ENCODE measurements at regions not wholly inside any gene's neighbourhood (a gene's known extent, or its start where the extent isn't known, plus 50 kb on each side); places are given as distances from the start of the nearest gene placed in this dataset.

GRCh38 chr3:101936419-101937356 lies 87.4 kb downstream of the NFKBIZ start (continued):
- TF ChIP-seq E4F1 (IDR thresholded peaks at IDR 0.05; ENCODE audit: borderline replicate concordance, partially characterized antibody) (no peak), HCFC1 (IDR thresholded peaks at IDR 0.05; ENCODE audit: low read length) (no peak), ZBTB33 (IDR thresholded peaks at IDR 0.05) (no peak), E2F4 (IDR thresholded peaks at IDR 0.05; ENCODE audit: low read depth, low read length) (no peak), CHD1 (IDR thresholded peaks at IDR 0.05; ENCODE audit: low read depth, low read length) (no peak), JUND (IDR thresholded peaks at IDR 0.05; ENCODE audit: low read depth, low read length) (peak; percentile 73; the same call in 1 of the 2 replicates), ZNF384 (IDR thresholded peaks at IDR 0.05; ENCODE audit: borderline replicate concordance, low read depth, low read length) (peak; percentile 83), ZNF24 (IDR thresholded peaks at IDR 0.05) (no peak), CBFB (IDR thresholded peaks at IDR 0.05; ENCODE audit: low read depth) (peak; percentile 84), DPF2 (IDR thresholded peaks at IDR 0.05) (peak; percentile 79), STAT1 (conservative IDR thresholded peaks at IDR 0.05) (no peak), JUNB (IDR thresholded peaks at IDR 0.05) (peak; percentile 96), SPI1 (IDR thresholded peaks at IDR 0.05; ENCODE audit: borderline replicate concordance, insufficient read depth, low read depth, low read length) (0 out of 2 replicates have a peak, but pooled peaks have one; percentile 14), CEBPB (IDR thresholded peaks at IDR 0.05; ENCODE audit: borderline replicate concordance in 1 of 2, low read depth in 2 of 2, low read length in 2 of 2) (no peak), IRF4 (IDR thresholded peaks at IDR 0.05; ENCODE audit: low read depth, low read length) (peak; percentile 68; the same call in 1 of the 2 replicates), HDGF (IDR thresholded peaks at IDR 0.05) (0 out of 2 replicates have a peak, but pooled peaks have one; percentile 34), ELK1 (IDR thresholded peaks at IDR 0.05; ENCODE audit: low read depth, low read length) (peak; percentile 91), RFX5 (IDR thresholded peaks at IDR 0.05; ENCODE audit: low read depth, low read length) (no peak), BHLHE40 (IDR thresholded peaks at IDR 0.05; ENCODE audit: borderline replicate concordance in 1 of 2, low read depth in 2 of 2, low read length in 1 of 2) (peak; percentile 42 to 60; a peak in 2 of 4 replicates), RELB (IDR thresholded peaks at IDR 0.05; ENCODE audit: low read depth) (peak; percentile 93), IKZF2 (IDR thresholded peaks at IDR 0.05) (peak; percentile 96 to 98), KLF5 (IDR thresholded peaks at IDR 0.05; ENCODE audit: partially characterized antibody) (no peak)
